ENCODE measurements at regions not wholly inside any gene's neighbourhood (a gene's known extent, or its start where the extent isn't known, plus 50 kb on each side); places are given as distances from the start of the nearest gene placed in this dataset.

DNA sequence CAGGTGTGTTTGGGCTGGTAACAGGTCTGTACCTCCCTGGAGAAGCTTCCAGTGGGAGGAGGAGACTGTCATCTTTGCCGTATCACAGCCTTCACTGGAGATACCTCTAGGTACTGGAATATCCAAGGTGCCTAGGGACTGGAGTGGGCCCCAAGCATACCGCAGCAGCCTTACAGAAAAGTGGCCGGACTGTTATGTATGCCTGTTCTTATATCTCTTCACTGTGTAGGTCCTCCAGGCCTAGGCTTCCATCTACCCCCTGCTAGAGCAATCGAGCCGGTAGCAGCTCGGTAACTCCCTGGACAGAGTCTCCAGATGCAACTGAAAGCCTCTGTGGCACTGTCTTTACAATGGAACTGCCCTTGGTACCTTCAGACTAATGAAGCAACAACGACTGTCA, 277.4 kb upstream of the GRIA3 start:
- TF ChIP-seq, protein P1, sequence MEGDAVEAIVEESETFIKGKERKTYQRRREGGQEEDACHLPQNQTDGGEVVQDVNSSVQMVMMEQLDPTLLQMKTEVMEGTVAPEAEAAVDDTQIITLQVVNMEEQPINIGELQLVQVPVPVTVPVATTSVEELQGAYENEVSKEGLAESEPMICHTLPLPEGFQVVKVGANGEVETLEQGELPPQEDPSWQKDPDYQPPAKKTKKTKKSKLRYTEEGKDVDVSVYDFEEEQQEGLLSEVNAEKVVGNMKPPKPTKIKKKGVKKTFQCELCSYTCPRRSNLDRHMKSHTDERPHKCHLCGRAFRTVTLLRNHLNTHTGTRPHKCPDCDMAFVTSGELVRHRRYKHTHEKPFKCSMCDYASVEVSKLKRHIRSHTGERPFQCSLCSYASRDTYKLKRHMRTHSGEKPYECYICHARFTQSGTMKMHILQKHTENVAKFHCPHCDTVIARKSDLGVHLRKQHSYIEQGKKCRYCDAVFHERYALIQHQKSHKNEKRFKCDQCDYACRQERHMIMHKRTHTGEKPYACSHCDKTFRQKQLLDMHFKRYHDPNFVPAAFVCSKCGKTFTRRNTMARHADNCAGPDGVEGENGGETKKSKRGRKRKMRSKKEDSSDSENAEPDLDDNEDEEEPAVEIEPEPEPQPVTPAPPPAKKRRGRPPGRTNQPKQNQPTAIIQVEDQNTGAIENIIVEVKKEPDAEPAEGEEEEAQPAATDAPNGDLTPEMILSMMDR (IDR thresholded peaks at IDR 0.05; ENCODE audit: insufficient read depth, low read depth, low read length) = no peak
- DNase-seq (ENCODE audit: low read depth) = no peak
- ChIA-PET POLR2A (no interaction called here), CTCF (no interaction called here)
- no peaks in the 10 kb centered on the region for H3K36me3 ChIP-seq (ENCODE audit: control insufficient read depth, insufficient read depth, low read length)
- no peaks in the 10 kb centered on the region for H3K27me3 ChIP-seq (ENCODE audit: control insufficient read depth, insufficient read depth, low read length)
- H3K4me3 ChIP-seq (ENCODE audit: low read depth, low read length) = no peak overlapping the region

DNA sequence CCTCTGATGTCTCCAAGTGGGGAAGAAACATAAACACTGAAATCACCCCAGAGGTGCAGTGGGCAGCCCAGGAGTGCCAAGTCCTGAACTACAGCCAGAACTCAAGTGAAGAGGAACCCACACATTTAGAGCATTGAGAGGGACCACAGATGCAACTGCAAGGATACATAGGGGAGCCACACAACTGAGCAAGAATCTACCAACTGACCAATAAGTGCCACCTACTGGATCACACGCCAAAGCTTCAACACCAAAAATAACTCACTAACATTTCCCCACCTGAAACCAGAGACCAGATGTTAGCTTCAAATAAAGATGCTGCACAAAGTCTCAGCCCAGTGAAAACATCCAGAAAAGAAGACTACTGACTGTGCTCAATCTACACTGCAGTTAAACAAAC, 276.7 kb upstream of the GRIA3 start:
- Histone ChIP-seq H3K4me3 (ENCODE audit: low read depth, low read length) (no peak overlapping the region), H3K27me3 (ENCODE audit: control insufficient read depth, insufficient read depth, low read length) (no peaks in the 10 kb centered on the region), H3K36me3 (ENCODE audit: control insufficient read depth, insufficient read depth, low read length) (no peaks in the 10 kb centered on the region)
- DNase-seq (ENCODE audit: low read depth) = no peak
- ChIA-PET POLR2A (interaction anchor here (0.5 kb wide), 1 partner anchor 146 kb away, joined by 3 read pairs; no protein-coding TSS in a partner anchor), CTCF (no interaction called here)
- TF ChIP-seq, protein P1 (IDR thresholded peaks at IDR 0.05; ENCODE audit: insufficient read depth, low read depth, low read length) = no peak

DNA sequence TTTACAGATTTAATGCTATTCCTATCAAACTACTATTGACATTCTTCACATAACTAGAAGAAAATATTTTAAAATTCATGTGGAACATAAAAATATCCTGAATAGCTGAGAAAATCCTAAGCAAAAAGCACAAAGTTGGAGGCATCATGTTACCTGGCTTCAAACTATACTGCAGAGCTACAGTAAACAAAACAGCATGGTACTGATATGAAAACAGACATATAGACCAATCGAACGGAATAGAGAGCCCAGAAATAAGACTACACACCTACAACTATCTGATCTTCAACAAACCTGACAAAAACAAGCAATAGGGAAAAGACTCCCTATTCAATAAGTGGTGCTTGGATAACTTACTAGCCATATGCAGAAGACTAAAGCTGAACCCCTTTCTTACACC, 273.4 kb upstream of the GRIA3 start:
- Histone ChIP-seq H3K27me3 (ENCODE audit: control insufficient read depth, insufficient read depth, low read length) (no peaks in the 10 kb centered on the region), H3K4me3 (ENCODE audit: low read depth, low read length) (no peak overlapping the region), H3K36me3 (ENCODE audit: control insufficient read depth, insufficient read depth, low read length) (no peaks in the 10 kb centered on the region)
- TF ChIP-seq, protein P1 (IDR thresholded peaks at IDR 0.05; ENCODE audit: insufficient read depth, low read depth, low read length) = no peak
- CTCF ChIA-PET = no interaction called here
- no peak for DNase-seq (ENCODE audit: low read depth)
- POLR2A ChIA-PET = no interaction called here

DNA sequence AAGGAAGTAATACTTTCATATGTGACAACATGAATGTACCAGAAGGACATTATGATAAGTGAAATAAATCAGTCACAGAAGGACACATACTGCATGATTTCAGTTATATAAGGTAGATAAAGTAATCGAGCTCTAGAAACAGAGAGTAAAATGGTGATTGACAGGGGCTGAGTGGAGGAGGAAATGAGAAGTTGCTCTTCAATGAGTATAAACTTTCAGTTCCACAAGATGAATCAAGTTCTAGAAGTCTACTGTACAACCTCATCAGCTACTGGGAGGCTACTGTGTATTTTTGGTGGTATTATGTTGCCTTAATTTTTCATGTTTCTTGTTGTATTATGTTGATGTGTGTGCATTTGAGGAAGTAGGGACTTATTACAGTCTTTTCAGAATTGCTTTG, 270.9 kb upstream of the GRIA3 start:
- TF ChIP-seq, protein P1 (IDR thresholded peaks at IDR 0.05; ENCODE audit: insufficient read depth, low read depth, low read length) = no peak
- CTCF ChIA-PET = no interaction called here
- no peak for DNase-seq (ENCODE audit: low read depth)

DNA sequence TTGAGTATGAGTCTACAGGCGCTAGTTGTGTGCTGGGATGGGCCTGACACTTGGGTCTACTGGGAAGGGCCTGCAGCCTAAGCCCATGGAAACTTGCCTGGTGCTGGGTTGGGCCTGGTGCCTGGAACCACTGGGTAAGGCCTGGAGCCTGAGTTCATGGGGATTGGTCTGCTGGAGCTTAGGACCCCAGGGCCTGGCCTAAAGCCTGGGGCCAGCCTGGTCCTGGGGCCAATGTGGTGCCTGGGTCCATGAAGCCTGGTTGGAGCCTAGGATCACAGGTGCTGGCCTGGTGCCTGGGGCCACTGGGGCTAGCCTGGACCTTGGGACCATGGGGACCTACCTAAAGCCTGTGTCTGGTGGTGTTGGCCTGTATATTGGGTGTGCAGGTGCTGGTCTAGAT, 270.3 kb upstream of the GRIA3 start:
- POLR2A ChIA-PET = no interaction called here
- Histone ChIP-seq H3K36me3 (ENCODE audit: control insufficient read depth, insufficient read depth, low read length) (no peaks in the 10 kb centered on the region), H3K27me3 (ENCODE audit: control insufficient read depth, insufficient read depth, low read length) (no peaks in the 10 kb centered on the region), H3K4me3 (ENCODE audit: low read depth, low read length) (no peak overlapping the region)
- DNase-seq (ENCODE audit: low read depth) = no peak
- TF ChIP-seq, protein P1 (IDR thresholded peaks at IDR 0.05; ENCODE audit: insufficient read depth, low read depth, low read length) = no peak
- CTCF ChIA-PET = no interaction called here

More for the DNA sequence above, 270.9 kb upstream of the GRIA3 start:
- POLR2A ChIA-PET = no interaction called here
- Histone ChIP-seq H3K4me3 (ENCODE audit: low read depth, low read length) (no peak overlapping the region), H3K36me3 (ENCODE audit: control insufficient read depth, insufficient read depth, low read length) (no peaks in the 10 kb centered on the region), H3K27me3 (ENCODE audit: control insufficient read depth, insufficient read depth, low read length) (no peaks in the 10 kb centered on the region)
